ENCODE measurements at regions not wholly inside any gene's neighbourhood (a gene's known extent, or its start where the extent isn't known, plus 50 kb on each side); places are given as distances from the start of the nearest gene placed in this dataset.

DNA sequence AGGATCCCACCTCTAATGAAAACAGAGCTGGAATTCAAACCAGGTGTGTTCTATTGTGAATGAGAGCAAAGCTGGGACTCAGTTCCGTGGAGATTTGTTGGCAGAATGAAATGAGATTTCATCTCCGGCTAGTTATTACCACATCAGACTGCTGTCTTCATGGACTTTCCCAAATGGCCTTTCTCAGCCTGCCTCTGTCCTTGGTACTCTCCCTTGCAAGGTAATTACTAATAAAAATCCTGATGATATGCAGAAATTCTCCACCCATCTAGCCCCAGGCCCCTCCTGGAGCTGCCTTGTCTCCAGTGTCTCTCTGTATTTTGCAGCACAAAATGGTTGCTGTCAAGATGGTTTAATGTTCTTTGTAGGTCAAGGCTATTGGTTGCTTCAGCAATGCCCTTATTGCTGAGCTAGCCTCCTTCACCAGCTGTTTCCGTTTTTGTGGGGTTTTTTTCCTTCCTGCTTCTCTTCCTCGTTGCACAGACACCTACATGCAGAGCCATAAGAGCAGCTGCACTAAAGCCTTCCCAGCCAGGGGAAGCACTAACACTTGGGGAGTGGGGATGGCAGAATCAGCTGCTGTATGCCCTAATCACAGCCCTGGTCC is 185.0 kb upstream of the GHITM start:
- TF ChIP-seq, protein P1, sequence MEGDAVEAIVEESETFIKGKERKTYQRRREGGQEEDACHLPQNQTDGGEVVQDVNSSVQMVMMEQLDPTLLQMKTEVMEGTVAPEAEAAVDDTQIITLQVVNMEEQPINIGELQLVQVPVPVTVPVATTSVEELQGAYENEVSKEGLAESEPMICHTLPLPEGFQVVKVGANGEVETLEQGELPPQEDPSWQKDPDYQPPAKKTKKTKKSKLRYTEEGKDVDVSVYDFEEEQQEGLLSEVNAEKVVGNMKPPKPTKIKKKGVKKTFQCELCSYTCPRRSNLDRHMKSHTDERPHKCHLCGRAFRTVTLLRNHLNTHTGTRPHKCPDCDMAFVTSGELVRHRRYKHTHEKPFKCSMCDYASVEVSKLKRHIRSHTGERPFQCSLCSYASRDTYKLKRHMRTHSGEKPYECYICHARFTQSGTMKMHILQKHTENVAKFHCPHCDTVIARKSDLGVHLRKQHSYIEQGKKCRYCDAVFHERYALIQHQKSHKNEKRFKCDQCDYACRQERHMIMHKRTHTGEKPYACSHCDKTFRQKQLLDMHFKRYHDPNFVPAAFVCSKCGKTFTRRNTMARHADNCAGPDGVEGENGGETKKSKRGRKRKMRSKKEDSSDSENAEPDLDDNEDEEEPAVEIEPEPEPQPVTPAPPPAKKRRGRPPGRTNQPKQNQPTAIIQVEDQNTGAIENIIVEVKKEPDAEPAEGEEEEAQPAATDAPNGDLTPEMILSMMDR (IDR thresholded peaks at IDR 0.05; ENCODE audit: low read length) = no peak
- TF ChIP-seq EZH2 (optimal IDR thresholded peaks at IDR 0.05; ENCODE audit: low read depth, low read length) = no peak

Data from MM.1S (cell line).